Middle frontal gyrus (tissue), 1 donor: ENCODE measurements at regions not wholly inside any gene's neighbourhood (a gene's known extent, or its start where the extent isn't known, plus 50 kb on each side); places are given as distances from the start of the nearest gene placed in this dataset.

Experiments
- DNase-seq: peaks from one replicate; pipeline ENCODE4 v3.0.0-alpha.2; 2015; ENCODE audit warnings: low spot score; ENCODE audit errors: extremely low spot score

DNA sequence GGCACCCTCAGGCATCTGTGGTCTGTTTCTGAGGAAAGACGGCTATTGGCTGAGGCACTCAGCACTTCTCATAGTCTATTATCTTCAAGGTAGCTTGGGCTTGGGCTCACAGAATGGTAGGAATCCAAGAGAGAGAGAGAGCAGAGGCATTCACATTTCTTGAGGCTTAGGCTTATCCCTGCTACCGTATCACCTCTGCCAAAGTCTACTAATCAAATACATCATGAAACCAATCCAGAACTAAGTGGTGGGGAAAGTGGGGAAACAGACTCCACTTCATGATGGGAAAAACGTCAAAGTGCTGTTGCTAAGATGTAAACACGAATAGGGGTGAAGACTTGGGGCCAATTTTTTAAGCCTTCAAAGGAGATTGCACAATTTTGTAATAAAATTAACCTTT is 271.1 kb upstream of the SEMA3D start:
- no peak for DNase-seq

DNA sequence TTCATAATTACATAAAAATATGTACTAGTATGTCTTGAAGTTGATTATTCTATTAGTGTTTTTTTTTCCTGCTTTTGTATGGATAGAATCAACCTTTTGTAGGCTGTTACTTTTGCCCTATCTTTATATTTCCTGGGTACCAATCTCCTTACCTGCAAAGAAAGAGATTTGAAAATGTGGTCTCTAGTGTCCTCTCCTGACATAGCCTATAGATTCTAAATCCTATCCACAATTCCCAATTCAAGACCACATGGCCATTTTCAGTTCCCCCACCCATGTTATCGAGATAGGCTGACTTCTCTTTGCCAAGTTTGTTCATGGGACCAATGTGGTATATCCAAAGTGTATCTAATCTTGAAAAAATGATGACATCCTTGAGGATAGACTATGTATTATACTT is 269.4 kb upstream of the SEMA3D start:
- no peak for DNase-seq

DNA sequence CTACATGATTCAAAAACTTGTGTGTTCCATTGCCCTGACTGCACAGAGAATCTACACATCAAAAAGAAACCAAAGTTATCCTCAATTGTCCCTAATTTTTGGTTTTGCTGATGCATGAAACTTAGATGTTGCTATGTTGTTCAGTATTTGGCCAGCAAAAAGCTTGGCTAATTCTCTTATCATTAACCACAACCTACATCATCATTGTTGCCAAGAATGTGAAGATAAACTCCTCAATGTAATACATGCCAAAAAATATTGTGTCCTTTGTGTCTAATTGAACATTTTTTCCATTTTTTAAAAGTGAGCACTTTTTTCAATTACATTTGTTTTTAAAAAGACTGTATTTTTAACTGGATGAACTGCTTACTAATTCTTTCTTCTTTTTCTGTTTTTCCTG is 268.0 kb upstream of the SEMA3D start:
- DNase-seq: no peak

DNA sequence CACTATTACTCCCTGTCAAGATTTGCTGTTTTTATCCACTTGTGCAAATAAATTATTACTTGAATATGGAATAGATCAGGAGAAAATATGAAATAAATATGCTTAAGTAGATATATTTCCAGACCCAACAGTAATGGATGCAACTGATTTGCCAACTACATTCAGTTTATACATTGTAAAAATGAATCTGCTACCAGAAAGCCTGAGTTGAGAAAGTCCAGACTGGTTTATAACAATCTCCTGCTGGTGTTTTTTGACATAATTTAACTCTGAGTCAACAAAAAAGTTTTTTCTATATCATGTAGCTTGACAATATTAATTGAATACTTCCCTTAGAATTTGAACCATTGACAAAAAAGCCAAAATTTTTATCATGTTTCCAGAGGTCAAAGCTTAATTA is 265.8 kb upstream of the SEMA3D start:
- no peak for DNase-seq

DNA sequence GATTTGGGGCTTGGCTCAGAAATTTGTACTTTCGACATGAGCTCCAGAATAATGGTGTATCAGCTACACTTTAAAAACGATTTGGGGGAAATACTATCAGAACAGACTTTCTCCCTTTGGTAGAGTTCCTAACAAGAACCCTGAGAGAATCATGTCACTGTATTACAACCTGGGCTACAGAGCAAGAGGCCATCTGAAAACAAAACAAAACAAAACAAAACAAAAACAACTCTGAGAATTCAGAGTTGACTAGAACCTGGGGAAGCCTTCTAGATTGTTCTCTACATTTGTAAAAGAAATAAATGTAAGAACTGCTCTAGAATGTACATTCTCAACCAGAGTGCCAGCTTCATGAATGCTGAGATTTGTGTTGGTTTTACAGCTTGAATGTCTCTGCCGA is 262.6 kb upstream of the SEMA3D start:
- DNase-seq: no peak

DNA sequence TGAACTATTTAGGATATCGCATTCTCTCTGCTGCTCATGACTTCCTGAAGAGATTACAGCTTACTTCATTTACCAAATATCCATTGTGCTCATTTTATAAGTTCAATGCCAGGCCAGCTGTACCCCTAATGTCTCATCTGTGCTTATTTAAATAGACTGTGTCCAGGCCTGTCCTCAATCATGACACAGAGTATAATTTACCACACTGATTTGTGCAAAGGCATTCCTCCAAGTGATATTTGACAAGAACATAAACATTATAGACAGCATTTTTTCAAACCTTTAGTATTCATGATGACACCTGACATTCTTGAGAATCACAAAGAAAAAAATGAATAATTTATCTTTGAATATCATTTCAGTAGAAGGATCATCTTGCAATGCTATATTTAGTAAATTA is 260.1 kb upstream of the SEMA3D start:
- no peak for DNase-seq

DNA sequence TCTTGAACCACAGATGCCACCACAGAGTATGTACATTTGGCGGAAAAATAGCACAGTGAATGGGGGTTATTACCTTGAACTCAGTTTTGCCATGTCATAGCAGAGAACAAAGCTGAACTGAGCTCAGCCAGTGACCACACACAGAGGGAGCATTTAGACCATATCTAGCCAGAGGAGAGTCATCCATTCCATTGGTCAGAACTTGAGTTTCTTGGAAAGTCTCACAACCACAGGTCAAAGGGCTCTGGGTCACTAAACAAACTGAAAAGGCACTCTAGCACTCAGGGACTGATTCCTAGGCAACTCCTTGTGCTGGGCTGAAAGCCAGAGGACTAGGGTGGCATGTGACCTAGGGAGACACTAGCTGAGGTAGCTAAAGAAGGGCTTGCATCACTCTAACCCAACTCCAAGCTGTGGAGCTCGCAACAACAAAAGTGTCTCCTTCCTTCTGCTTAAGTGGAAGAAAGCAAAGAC is 239.7 kb upstream of the SEMA3D start:
- no peak for DNase-seq

DNA sequence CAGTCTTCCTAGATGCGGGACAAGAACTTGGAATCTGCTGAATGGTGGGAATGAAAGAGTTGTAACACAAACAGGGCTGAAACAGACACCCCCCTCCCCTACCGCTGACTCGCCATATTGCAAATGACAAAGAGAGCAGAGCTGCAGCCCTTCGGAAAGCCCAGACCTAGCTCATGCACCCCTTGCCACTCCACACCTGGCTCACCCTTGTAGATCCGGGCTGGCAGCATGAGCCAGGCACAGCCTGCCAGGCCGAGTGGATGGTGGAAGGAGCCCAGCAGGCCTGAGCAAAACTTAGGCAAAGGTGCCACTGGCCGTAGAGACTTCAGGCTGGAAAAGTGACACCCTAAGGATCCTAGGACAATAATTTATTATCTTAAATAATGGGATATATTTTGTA is 237.4 kb upstream of the SEMA3D start:
- DNase-seq: no peak

DNA sequence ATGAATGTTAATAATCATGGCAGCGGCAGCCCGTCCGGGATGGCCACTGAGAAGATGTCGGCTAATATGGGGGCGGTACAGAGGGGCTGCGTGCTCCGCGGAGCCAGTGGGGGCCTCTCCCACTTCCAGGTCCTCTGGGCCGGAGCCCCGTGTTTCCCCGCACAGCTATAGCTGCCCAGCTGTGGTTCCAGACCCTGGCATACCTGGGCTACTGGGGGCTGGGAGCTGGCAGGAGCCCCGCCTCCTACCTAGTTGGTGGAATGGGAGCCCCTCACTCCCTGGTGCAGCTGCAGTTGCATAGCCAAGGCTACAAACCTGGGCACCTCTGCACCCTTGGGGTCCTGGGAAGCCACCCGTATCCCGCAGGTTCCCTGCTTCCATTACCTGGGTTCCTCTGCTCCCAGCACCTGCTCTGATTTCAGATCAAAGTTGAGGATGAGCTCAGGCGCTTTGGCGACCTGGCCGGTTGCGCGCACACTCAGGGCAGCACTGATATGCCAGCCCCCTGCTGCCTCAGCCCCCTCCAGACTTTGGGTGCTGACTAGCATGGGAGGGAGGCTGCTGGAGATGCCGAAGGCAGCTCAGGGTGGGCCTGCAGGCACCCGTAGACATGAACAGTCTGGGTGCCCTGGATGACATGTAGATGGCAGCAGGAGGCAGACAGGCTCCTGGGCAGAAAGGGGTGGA is 236.5 kb upstream of the SEMA3D start:
- no peak for DNase-seq

DNA sequence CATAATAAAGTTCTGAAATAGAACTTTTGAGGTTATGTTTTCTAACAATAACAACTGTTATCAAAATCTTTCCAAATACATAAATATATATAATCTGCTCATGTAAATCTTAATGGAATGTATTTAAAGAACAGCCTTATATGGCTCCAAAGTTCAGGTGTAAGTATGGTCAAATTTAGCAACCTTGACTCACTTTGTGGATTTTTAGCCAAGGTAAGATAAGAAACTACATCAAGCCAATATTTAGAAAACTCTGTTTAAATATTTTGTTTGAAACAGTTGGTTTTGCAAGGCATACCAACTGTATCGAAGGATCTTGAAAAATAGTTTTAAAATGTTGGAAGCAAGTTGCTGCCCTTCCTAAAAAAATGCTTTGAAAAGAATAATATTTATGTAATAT is 228.9 kb upstream of the SEMA3D start:
- DNase-seq: no peak

DNA sequence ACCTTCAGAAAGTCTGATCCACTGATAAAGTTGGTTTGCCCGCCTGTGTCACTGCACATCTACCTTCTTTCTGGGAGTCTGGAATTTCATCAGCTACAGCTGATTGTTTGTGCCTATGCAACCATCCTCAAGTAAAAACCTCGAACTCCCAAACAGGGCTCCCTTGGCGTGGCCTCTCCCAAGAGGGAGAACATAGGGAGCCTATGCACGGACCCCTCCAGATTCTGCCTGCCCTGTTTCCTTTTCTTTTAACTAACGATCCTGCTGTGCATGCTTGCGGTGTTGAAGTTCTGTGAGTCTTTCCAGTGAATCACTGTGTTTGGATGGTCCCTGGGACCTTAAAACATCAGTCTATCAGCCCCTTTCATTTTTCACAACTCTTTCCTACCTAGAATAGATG is 226.9 kb upstream of the SEMA3D start:
- DNase-seq: no peak

DNA sequence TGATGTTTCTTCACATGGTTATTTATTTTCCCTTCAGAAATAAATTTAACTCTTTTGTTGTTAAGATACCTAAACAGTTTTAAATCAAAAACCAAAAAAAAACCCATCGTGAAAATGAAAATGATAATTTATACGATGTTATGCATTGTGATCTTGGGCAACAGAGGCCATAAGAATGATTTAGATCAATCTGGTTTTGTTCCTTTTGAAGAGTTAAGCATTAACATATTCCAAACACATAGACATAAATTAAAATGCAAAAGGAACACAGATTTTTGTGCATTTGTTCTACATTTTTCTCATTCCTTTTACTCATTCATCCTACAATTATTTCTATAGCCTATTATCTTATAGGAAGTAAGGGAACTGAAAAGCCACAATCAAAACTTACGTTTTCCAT is 226.1 kb upstream of the SEMA3D start:
- no peak for DNase-seq

DNA sequence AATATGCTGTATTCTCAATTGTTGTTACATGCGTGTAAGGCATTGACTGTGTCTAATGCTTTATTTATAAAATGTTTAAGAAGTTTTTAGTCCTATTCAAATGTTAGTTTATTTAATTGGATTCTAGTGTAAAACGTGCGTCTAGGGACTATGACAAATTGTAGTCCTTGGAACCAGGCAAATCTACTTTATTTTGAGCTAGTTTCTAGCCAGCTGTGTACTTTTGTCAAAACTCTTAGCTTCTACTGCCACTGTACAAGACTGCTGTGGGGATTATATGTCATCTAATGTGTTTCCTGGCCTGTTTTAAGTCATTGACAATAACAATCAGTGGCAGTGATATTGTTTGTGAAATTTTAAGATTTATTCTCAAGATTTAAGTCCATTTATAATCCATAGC is 220.5 kb upstream of the SEMA3D start:
- DNase-seq: no peak

DNA sequence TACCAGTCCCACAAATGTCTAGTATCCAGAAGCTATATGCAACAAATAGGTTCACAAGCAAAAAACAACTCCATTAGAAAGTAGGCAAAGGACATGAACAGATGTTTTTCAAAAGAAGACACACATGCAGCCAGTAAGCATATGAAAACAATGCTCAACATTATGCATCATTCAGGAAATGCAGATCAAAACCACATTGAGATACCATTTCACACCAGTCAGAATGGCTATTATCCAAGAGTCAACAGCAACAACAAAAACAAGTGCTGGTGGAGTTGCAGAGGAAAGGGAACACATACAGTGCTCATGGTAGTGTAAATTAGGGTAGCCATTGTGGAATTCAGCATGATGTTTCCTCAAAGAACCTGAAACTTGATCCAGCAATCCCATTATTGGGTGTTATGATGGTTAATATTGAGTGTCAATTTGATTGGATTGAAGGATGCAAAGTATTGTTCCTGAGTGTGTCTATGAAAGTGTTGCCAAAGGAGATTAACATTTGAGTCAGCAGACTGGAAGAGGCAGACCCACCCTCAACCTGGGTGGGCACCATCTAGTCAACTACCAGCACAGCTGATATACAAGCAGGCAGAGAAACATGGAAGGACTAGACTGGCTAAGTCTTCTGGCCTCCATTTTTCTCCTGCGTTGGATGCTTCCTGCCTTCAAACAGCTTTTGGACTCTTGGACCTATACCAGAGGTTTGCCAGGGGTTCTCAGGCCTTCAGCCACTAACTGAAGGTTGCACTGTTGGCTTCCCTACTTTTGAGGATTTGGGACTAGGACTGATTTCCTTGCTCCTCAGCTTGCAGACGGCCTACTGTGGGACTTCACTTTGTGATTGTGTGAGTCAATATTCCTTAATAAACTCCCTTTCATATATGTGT is 218.4 kb upstream of the SEMA3D start:
- no peak for DNase-seq

DNA sequence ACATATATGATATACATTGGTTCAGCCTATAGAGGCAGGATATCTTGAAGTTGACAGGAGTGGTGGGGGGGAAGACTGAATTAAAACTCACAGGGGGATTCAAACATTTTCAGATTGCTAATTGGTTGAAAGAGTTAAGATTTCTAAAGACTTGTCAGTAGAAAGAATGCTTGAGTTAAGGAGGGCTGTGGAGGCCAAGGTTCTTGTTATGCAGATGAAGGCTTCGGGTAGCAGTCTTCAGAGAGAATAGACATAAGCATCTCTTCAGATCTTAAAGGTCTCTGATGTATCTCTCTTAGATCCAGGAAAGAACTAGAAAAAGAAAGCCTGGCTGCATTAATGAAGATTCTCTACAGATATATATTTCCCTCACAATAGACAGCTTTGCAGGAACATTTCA is 209.8 kb upstream of the SEMA3D start:
- DNase-seq: no peak

DNA sequence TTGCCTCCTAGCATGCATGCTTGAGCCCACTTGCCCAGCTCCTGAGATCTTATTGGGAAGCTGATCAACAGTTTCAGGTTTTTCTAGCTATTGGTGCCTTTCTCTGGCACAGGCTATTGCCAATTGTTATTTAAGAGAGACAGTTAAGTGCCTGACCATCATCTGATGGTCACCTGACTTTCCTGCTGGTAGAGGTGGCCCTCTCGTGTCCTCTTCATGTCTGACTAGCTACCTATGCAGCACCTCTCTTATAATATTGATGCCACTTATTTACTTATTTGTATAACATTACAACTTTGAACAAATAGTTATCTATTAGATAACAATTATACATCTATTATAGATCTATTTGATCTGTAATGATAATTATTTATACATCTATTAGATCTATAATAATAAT is 205.9 kb upstream of the SEMA3D start:
- DNase-seq: no peak

DNA sequence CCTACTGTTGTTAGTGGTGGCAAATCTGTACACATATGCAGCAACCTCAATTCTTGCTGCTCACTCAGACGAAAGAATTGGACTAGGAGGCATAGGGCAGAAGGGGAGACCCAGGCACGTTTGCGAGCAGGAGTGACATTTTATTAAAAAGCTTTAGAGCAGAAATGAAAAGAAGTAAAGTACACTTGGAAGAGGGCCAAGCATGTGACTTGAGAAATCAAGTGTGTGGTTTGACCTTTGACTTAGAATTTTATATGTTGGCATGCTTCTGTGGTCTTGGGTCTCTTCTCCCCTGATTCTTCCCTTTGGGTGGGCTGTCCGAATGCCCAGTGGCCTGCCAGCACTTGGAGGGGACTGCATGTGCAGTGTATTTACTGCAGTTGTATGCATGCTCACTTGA is 205.5 kb upstream of the SEMA3D start:
- DNase-seq: no peak

DNA sequence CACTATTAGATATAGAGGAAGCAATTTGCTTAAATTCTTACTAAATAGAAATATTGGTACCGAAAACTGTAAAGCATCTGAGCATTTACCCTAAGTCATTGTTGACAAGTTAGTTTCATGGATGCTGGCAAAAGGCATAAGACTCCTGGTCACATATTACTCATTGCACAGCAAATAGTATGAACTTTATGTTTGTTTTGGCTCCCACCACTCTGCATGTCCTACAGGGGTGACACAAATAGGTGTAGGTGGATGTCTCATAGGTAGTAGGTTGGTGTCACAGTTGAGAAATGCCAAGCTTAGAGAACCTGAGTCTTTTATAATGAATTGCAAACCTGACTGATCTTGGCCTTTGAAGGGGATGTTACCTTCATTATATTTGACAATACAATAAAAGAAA is 199.6 kb upstream of the SEMA3D start:
- DNase-seq: no peak

DNA sequence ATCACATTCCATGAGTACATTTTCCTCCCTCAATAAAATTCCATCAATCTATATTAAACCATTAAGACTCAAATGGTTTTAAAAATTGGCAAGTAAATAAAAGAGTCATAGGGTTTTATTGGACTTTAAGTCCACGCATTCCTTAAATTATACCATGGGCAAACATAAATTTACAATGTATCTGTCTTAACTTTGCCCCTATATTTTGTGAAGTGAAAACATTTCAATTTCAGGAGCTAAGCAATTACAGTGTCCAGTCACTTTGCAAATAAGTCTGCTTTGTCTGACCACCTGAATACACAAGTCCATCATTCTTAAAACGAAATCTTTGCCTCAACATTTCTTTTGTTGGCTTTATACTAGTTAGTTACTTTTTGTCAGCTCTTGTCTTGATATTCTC is 197.5 kb upstream of the SEMA3D start:
- no peak for DNase-seq

DNA sequence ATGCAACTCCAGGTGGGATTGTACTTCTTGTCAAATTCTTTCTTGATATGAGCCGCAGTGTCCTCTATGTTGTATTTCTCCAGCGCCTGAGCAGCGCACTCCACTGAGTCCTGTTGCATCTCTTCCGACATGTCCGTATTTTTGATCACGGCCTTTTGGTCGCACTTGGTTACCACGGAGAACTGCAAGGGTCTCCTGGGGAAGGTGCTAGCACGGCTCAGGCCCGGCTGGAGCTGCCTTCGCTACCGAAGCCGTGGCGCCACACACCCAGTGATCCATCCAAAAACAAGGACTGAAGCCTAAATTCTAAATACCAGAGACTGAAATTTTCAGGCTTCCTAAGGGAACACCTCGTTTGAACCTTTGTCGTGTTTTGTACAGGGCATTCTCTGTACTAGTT is 194.4 kb upstream of the SEMA3D start:
- DNase-seq: no peak

DNA sequence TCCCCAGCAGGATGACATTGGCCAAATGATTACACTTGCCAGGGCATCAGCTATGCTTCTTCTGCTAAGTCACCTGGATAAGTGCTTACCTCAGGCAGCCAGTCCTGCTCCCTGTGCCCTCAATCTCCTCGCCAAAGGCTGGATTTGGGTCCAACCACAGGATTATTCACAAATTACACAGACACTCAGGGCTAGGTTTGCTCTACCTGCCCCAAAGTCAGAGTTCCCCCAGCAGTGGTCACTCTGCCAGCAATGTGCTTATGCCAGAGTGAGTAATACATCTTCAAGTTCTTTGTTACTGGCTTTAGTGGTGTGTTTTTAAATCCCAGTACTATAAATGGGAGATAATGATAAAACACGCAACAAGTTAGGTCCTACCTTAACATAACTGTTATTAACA is 189.7 kb upstream of the SEMA3D start:
- no peak for DNase-seq

DNA sequence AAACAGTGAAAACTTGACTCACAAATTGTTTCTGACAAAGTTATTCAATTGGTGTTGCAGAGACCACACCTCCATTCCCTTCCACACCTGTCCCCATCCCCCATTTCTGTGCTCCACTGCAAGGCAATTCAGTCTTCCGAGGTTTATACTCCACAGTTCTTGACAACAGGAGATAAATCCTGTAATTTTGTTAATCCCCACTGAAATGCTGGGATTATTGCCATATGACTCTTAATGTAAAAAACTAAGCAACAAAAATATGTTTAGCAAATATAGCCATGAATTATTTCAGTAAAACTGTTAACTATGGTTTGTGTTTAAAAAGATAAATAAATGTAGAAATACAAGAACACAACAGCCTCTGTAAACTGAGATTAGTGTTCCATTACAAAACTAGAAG is 170.1 kb upstream of the SEMA3D start:
- DNase-seq: no peak

DNA sequence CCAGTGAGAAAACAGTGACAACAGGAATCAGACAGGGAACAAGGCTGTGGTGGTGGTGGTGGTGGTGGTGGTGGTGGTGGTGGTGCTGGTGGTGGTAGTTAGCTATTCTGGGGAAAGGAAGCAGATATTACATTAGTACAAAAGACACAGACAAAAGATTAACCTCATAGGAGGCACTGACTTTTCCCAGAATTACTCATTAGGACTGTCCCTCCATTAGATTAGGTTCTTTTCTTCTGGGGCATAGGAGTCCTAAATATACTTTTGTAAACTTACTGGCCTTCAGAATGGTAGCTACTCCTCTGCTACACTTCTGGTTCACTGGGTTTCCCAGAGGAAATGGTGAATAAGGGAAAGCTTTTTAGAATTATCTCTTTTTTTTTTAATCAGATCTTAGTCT is 156.6 kb upstream of the SEMA3D start:
- no peak for DNase-seq
